ENCODE measurements at regions not wholly inside any gene's neighbourhood (a gene's known extent, or its start where the extent isn't known, plus 50 kb on each side); places are given as distances from the start of the nearest gene placed in this dataset.

- DNase-seq (ENCODE audit: low read depth in 2 of 2): no peak
Measured at GRCh38 chr9:7871977-7872730, 72.6 kb upstream of the DMAC1 start.

- no peak for DNase-seq (ENCODE audit: low read depth in 2 of 2)
Measured at GRCh38 chr9:7869340-7869739, 69.8 kb upstream of the DMAC1 start.

GRCh38 chr9:7862170-7862569 lies 62.6 kb upstream of the DMAC1 start:
- no peak for DNase-seq (ENCODE audit: low read depth in 2 of 2)

- DNase-seq (ENCODE audit: low read depth in 2 of 2): no peak
Measured at GRCh38 chr9:7861086-7861485, 61.5 kb upstream of the DMAC1 start.

GRCh38 chr9:7860335-7860709 lies 60.7 kb upstream of the DMAC1 start:
- no peak for DNase-seq (ENCODE audit: low read depth in 2 of 2)

GRCh38 chr9:7859701-7860334 lies 60.2 kb upstream of the DMAC1 start:
- DNase-seq (ENCODE audit: low read depth in 2 of 2): no peak

DNA sequence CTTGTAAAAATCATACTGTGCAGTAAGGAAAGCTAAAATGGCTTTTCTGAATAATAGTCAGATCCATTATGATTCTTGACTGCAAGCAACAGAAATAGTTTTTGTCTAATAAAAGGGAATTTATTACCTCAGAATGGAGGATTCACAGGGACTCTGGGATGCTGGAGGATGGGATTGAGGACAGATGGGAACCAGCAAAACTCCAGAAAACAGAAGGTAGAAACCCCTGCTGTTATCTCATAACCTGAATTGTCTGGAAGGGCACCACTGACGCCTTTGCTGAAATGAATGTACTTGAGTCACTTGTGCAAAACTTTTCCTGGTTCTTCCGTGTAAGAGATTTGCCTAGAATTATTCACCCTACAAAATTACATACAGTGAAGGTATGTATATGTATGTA lies 58.6 kb upstream of the DMAC1 start:
- no peak for DNase-seq (ENCODE audit: low read depth in 2 of 2)

- no peak for DNase-seq (ENCODE audit: low read depth in 2 of 2)
Measured at GRCh38 chr9:7854763-7855162, 55.2 kb upstream of the DMAC1 start.

Data from stimulated activated CD4-positive, alpha-beta T cell treated with anti-CD3 and anti-CD28 coated beads, Interleukin-12 subunit alpha, Interleukin-12 subunit beta, amount 100 ng/mL, for 24 hours (primary cell).